Glutamatergic neuron (in vitro differentiated cells): ENCODE measurements at regions not wholly inside any gene's neighbourhood (a gene's known extent, or its start where the extent isn't known, plus 50 kb on each side); places are given as distances from the start of the nearest gene placed in this dataset.

Experiments used
- DNase-seq: peaks from one replicate; pipeline ENCODE4 v3.0.0; 2022
- H3K27ac Mint-ChIP-seq: one replicate; pipeline ENCODE4 v1.8.0; 2020; ENCODE audit warnings: mild to moderate bottlenecking, mixed read lengths, inconsistent platforms; ENCODE audit not compliant: unreplicated experiment
- H3K27me3 Mint-ChIP-seq: one replicate; pipeline ENCODE4 v1.8.0; 2020; ENCODE audit warnings: mild to moderate bottlenecking, moderate library complexity, mixed read lengths, inconsistent platforms; ENCODE audit not compliant: unreplicated experiment
- H3K36me3 Mint-ChIP-seq: one replicate; pipeline ENCODE4 v1.8.0; 2020; ENCODE audit warnings: mild to moderate bottlenecking, mixed read lengths, inconsistent platforms; ENCODE audit not compliant: unreplicated experiment
- H3K4me1 Mint-ChIP-seq: one replicate; pipeline ENCODE4 v1.8.0; 2020; ENCODE audit warnings: mild to moderate bottlenecking, low read depth, mixed read lengths, inconsistent platforms; ENCODE audit not compliant: unreplicated experiment
- H3K4me3 Mint-ChIP-seq: one replicate; pipeline ENCODE4 v1.8.0; 2020; ENCODE audit warnings: mild to moderate bottlenecking, mixed read lengths, inconsistent platforms; ENCODE audit not compliant: unreplicated experiment
- H3K9me3 Mint-ChIP-seq: one replicate; pipeline ENCODE4 v1.8.0; 2020; ENCODE audit warnings: mild to moderate bottlenecking, moderate library complexity, mixed read lengths, inconsistent platforms; ENCODE audit not compliant: unreplicated experiment
- TF ChIP-seq, protein P1 (sequence below): fragments of 200-600 bp; sonication (generic); IDR thresholded peaks from one replicate; pipeline ENCODE4 v1.5.0; 2021; ENCODE audit not compliant: partially characterized antibody, unreplicated experiment

DNA sequence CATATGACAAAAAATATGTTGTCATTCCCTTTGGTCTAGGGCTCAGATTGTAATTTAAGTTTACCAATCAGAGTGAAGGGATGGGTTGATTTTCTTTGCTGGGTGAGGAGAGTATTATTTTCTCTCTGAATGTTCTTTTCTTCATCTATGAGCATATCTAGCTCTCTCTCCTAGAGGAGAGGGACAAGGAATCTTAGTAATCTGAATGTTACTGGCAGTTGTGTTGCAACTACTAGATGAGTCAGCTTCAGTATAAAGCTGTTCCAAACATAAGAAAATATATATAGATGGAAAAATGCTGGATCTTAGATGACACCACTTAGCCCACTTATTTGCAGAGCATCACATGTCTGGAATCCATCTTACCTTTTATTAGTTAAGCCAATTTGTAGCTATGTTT is 259.3 kb downstream of the TUSC1 start:
- no peaks in the 10 kb centered on the region for H3K27me3 Mint-ChIP-seq
- TF ChIP-seq, protein P1, sequence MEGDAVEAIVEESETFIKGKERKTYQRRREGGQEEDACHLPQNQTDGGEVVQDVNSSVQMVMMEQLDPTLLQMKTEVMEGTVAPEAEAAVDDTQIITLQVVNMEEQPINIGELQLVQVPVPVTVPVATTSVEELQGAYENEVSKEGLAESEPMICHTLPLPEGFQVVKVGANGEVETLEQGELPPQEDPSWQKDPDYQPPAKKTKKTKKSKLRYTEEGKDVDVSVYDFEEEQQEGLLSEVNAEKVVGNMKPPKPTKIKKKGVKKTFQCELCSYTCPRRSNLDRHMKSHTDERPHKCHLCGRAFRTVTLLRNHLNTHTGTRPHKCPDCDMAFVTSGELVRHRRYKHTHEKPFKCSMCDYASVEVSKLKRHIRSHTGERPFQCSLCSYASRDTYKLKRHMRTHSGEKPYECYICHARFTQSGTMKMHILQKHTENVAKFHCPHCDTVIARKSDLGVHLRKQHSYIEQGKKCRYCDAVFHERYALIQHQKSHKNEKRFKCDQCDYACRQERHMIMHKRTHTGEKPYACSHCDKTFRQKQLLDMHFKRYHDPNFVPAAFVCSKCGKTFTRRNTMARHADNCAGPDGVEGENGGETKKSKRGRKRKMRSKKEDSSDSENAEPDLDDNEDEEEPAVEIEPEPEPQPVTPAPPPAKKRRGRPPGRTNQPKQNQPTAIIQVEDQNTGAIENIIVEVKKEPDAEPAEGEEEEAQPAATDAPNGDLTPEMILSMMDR, result no peak
- H3K4me3 Mint-ChIP-seq, result no peak overlapping the region
- no peaks in the 10 kb centered on the region for H3K4me1 Mint-ChIP-seq
- H3K9me3 Mint-ChIP-seq, result no peaks in the 10 kb centered on the region
- no peaks in the 10 kb centered on the region for H3K36me3 Mint-ChIP-seq
- no peak for DNase-seq
- no peak overlapping the region for H3K27ac Mint-ChIP-seq

DNA sequence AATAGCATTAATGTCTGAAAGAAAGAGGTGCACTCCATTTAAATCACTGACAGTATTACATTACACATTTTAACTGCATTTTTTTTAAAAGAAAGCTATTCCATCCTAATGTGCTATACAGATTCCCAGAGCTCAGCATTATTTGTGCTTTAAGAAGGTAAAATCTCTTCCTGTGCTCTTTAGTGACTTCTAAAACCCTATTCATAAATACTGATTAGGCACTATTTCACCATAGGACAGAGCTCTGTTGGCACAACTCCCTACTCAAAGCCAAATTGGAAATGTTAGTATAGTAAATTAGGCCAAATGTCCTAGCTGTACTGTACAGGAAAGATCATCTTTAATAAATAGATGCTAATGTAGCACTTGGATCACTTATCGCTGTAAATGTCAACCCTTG is 262.5 kb downstream of the TUSC1 start:
- H3K27me3 Mint-ChIP-seq, result no peaks in the 10 kb centered on the region
- no peak overlapping the region for H3K4me3 Mint-ChIP-seq
- H3K4me1 Mint-ChIP-seq, result peaks cover 14% of the 10 kb centered on the region
- TF ChIP-seq, protein P1, result no peak
- H3K36me3 Mint-ChIP-seq, result no peaks in the 10 kb centered on the region
- H3K9me3 Mint-ChIP-seq, result no peaks in the 10 kb centered on the region
- H3K27ac Mint-ChIP-seq, result no peak overlapping the region
- DNase-seq, result no peak

DNA sequence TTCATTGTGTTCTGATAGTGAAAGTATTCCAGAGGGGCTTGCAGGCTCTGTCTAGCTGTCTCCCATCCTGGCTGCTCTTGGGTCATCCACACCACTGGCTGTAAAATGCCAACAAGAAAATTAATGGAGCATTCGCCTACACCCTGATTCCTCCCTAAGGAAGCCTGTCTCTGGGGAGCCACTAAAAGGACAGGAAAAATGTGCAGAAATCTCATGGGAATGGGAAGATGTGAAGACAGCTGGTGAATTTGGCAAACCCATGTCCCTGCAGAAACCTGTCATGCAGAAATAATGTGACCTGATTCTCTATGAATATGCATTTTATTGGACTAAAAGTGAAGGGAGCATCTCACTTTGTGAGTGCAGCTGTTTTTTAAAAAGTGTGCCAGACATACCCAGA is 265.6 kb downstream of the TUSC1 start:
- H3K36me3 Mint-ChIP-seq, result no peaks in the 10 kb centered on the region
- TF ChIP-seq, protein P1, result no peak
- H3K27ac Mint-ChIP-seq, result no peak overlapping the region
- H3K4me3 Mint-ChIP-seq, result peak overlapping the region; percentile 22
- no peak for DNase-seq
- no peaks in the 10 kb centered on the region for H3K27me3 Mint-ChIP-seq
- no peaks in the 10 kb centered on the region for H3K9me3 Mint-ChIP-seq
- H3K4me1 Mint-ChIP-seq, result peaks cover 14% of the 10 kb centered on the region

DNA sequence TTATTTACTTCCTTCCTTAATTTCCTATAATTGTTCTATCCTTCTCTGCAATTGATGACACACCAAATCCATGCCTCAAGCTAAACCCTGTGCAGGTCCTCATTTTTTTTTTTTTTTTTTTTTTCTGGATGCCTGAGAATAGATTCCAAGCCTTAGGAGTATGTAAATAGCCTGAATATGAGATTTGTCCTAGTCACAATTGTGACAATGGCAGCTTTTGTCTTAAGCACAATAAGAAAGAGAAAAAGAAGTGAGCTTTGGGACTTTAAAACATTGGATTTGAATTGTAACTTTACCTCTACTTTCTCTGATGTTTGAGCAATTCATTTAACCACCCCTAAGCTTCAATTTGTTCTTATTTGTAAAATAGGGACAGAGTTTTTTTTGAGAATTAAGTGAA is 280.5 kb downstream of the TUSC1 start:
- Mint-ChIP-seq H3K4me3 (no peak overlapping the region), H3K27me3 (peaks cover 2% of the 10 kb centered on the region), H3K4me1 (no peaks in the 10 kb centered on the region), H3K27ac (no peak overlapping the region), H3K9me3 (peaks cover 3% of the 10 kb centered on the region), H3K36me3 (no peaks in the 10 kb centered on the region)
- DNase-seq, result no peak
- TF ChIP-seq, protein P1, result no peak

DNA sequence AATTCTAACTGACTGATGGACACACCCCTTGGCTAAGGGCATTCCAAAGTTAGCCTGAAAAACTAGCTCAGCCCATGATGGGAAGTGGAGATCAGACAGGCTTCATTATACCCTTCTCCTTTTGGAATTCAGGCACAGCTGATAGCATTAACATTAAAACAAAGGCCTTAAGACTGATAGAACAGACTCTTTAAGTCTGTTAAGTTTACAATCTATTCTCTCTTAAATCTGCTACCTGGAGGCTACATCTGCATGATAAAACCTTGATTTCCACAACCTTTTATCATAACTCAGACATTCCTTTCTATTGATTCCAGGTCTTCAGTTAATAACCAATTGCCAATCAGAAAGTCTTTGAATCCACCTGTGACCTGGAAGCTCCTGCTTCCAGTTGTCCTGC is 281.4 kb downstream of the TUSC1 start:
- Mint-ChIP-seq H3K9me3 (peaks cover 3% of the 10 kb centered on the region), H3K27me3 (peaks cover 2% of the 10 kb centered on the region), H3K36me3 (no peaks in the 10 kb centered on the region), H3K4me3 (no peak overlapping the region), H3K4me1 (no peaks in the 10 kb centered on the region), H3K27ac (no peak overlapping the region)
- no peak for DNase-seq
- TF ChIP-seq, protein P1, result no peak
